Hematopoietic multipotent progenitor cell treated with erythropoietin and hydrocortisone succinate and interleukin-3 and kit ligand, for 15 days (in vitro differentiated cells): ENCODE measurements at regions not wholly inside any gene's neighbourhood (a gene's known extent, or its start where the extent isn't known, plus 50 kb on each side); places are given as distances from the start of the nearest gene placed in this dataset.

ENCODE experiments used
- DNase-seq: peaks from one replicate; pipeline ENCODE4 v3.0.0-alpha.2; 2015; ENCODE audit warnings: low spot score

- DNase-seq: no peak
These were observed 64.7 kb downstream of the ARRDC4 start for GRCh38 chr15:98025237-98025636.

GRCh38 chr15:98034731-98035130 lies 74.2 kb downstream of the ARRDC4 start:
- DNase-seq: no peak

GRCh38 chr15:98035134-98035533 lies 74.6 kb downstream of the ARRDC4 start:
- no peak for DNase-seq

- DNase-seq: no peak
These were observed 75.1 kb downstream of the ARRDC4 start for GRCh38 chr15:98035577-98036010.

GRCh38 chr15:98039596-98039995 lies 79.1 kb downstream of the ARRDC4 start:
- no peak for DNase-seq

GRCh38 chr15:98040146-98040545 lies 79.6 kb downstream of the ARRDC4 start:
- DNase-seq: no peak

GRCh38 chr15:98043160-98044014 lies 82.9 kb downstream of the ARRDC4 start:
- DNase-seq: no peak

- DNase-seq: no peak
These were observed 91.2 kb downstream of the ARRDC4 start for GRCh38 chr15:98051734-98052133.

- no peak for DNase-seq
These were observed 97.0 kb downstream of the ARRDC4 start for GRCh38 chr15:98057453-98057852.

- no peak for DNase-seq
These were observed 102.4 kb downstream of the ARRDC4 start for GRCh38 chr15:98062869-98063268.

- no peak for DNase-seq
These were observed 102.8 kb downstream of the ARRDC4 start for GRCh38 chr15:98063315-98063714.

GRCh38 chr15:98063871-98064270 lies 103.4 kb downstream of the ARRDC4 start:
- no peak for DNase-seq

GRCh38 chr15:98067339-98067738 lies 106.8 kb downstream of the ARRDC4 start:
- no peak for DNase-seq

GRCh38 chr15:98069256-98069655 lies 108.8 kb downstream of the ARRDC4 start:
- DNase-seq: no peak

GRCh38 chr15:98070137-98070536 lies 109.6 kb downstream of the ARRDC4 start:
- DNase-seq: no peak

GRCh38 chr15:98071786-98072185 lies 111.3 kb downstream of the ARRDC4 start:
- DNase-seq: no peak

GRCh38 chr15:98075441-98075840 lies 114.9 kb downstream of the ARRDC4 start:
- no peak for DNase-seq

- no peak for DNase-seq
These were observed 115.7 kb downstream of the ARRDC4 start for GRCh38 chr15:98076021-98076816.

- DNase-seq: no peak
These were observed 116.7 kb downstream of the ARRDC4 start for GRCh38 chr15:98077186-98077585.

GRCh38 chr15:98080791-98081190 lies 120.3 kb downstream of the ARRDC4 start:
- no peak for DNase-seq

- no peak for DNase-seq
These were observed 122.9 kb downstream of the ARRDC4 start for GRCh38 chr15:98083203-98083910.

- peak; percentile 41 for DNase-seq
These were observed 124.6 kb downstream of the ARRDC4 start for GRCh38 chr15:98085003-98085639.
